Upper lobe of left lung (tissue), 4 donors: ENCODE measurements at regions not wholly inside any gene's neighbourhood (a gene's known extent, or its start where the extent isn't known, plus 50 kb on each side); places are given as distances from the start of the nearest gene placed in this dataset.

ENCODE experiments used
- POLR2A ChIP-seq, 4 donors: fragments of 450-650 bp; IDR thresholded peaks; one replicate each; pipeline ENCODE4 v1.5.1; 2016 to 2017; ENCODE audit warnings: antibody characterized with exemption in 4 of 4, mild to moderate bottlenecking in 2 of 4
- POLR2AphosphoS5 ChIP-seq, 2 donors: sonication (generic); formaldehyde crosslinking; IDR thresholded peaks; one replicate each; pipeline ENCODE4 v1.5.1; 2017; ENCODE audit warnings: antibody characterized with exemption in 2 of 2
- TF ChIP-seq, protein P1 (sequence below), 6 experiments: fragments of 450-650 bp in 4 of 6; fragments of 200-600 bp in 2 of 6; sonication (generic) in 2 of 6; IDR thresholded peaks; one replicate each; pipeline ENCODE4 v1.5.1; 2016 to 2019; ENCODE audit warnings: antibody characterized with exemption in 6 of 6

DNA sequence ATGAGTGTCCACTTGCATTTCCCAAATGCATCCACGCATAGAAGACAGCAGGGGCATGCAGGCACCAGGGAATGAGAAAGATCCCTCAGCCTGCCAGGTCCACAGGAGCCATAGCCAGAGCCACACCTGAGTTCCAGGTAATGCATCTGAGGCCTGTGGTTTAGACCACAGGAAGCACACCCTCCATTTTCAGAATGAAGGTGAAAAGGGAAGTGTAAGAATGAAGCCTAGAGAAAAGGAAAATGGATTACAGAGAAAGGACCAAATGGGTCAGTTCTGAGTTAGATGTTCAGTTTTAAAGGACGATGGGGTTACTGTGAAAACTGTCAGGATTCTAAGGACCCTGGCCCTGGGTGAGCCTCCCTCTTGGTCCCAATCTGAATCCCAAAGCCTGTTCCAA is 1283.2 kb downstream of the TMEM121 start:
- TF ChIP-seq POLR2AphosphoS5 (IDR thresholded peaks at IDR 0.05) (no peak), POLR2A (IDR thresholded peaks at IDR 0.05) (no peak)
- TF ChIP-seq, protein P1, sequence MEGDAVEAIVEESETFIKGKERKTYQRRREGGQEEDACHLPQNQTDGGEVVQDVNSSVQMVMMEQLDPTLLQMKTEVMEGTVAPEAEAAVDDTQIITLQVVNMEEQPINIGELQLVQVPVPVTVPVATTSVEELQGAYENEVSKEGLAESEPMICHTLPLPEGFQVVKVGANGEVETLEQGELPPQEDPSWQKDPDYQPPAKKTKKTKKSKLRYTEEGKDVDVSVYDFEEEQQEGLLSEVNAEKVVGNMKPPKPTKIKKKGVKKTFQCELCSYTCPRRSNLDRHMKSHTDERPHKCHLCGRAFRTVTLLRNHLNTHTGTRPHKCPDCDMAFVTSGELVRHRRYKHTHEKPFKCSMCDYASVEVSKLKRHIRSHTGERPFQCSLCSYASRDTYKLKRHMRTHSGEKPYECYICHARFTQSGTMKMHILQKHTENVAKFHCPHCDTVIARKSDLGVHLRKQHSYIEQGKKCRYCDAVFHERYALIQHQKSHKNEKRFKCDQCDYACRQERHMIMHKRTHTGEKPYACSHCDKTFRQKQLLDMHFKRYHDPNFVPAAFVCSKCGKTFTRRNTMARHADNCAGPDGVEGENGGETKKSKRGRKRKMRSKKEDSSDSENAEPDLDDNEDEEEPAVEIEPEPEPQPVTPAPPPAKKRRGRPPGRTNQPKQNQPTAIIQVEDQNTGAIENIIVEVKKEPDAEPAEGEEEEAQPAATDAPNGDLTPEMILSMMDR (IDR thresholded peaks at IDR 0.05), result no peak
